Esophagus squamous epithelium (tissue), 4 donors: ENCODE measurements at regions not wholly inside any gene's neighbourhood (a gene's known extent, or its start where the extent isn't known, plus 50 kb on each side); places are given as distances from the start of the nearest gene placed in this dataset.

ENCODE experiments used
- CTCF ChIP-seq, 6 experiments: fragments of 450-650 bp in 4 of 6; fragments of 200-600 bp in 2 of 6; sonication (generic) in 2 of 6; IDR thresholded peaks; one replicate each; pipeline ENCODE4 v1.5.1; 2016 to 2019; ENCODE audit warnings: antibody characterized with exemption in 6 of 6, mild to moderate bottlenecking in 4 of 6, moderate library complexity in 4 of 6
- POLR2A ChIP-seq, 4 donors: fragments of 450-650 bp; IDR thresholded peaks; one replicate each; pipeline ENCODE4 v1.6.1; 2017; ENCODE audit warnings: antibody characterized with exemption in 4 of 4, mild to moderate bottlenecking in 4 of 4, moderate library complexity in 3 of 4

- no peak for TF ChIP-seq CTCF (IDR thresholded peaks at IDR 0.05)
- no peak for TF ChIP-seq POLR2A (IDR thresholded peaks at IDR 0.05)
These were observed 197.2 kb upstream of the SOX4 start for GRCh38 chr6:21396313-21396712.
